Bone marrow (tissue), 2 donors: ENCODE measurements at regions not wholly inside any gene's neighbourhood (a gene's known extent, or its start where the extent isn't known, plus 50 kb on each side); places are given as distances from the start of the nearest gene placed in this dataset.
"Not testable (repeated sequence)": the region's sequence is repeated elsewhere in the genome, so short reads cannot be mapped to it uniquely, and the experiment has no call there.

Experiments used
- DNase-seq, 2 donors: peaks; one replicate each; lab custom pipeline; 2025; lab: John Stamatoyannopoulos, UW

GRCh38 chr16:70014915-70015314, 63.8 kb downstream of the CLEC18A start:
- not testable (repeated sequence) for DNase-seq

GRCh38 chr16:70016751-70017150, 65.6 kb downstream of the CLEC18A start:
- not testable (repeated sequence) for DNase-seq

GRCh38 chr16:70018254-70018653, 67.1 kb downstream of the CLEC18A start:
- peak in 1 of 2 donors; percentile 18 for DNase-seq

GRCh38 chr16:70023207-70023606, 72.1 kb downstream of the CLEC18A start:
- DNase-seq, result not testable (repeated sequence)

GRCh38 chr16:70023956-70024355, 72.8 kb downstream of the CLEC18A start:
- not testable (repeated sequence) for DNase-seq

GRCh38 chr16:70026165-70026854, 75.2 kb downstream of the CLEC18A start:
- DNase-seq, result peak in 1 of 2 donors; percentile 65

GRCh38 chr16:70032906-70033305, 81.2 kb upstream of the PDPR start:
- DNase-seq, result not testable (repeated sequence)

GRCh38 chr16:70037913-70038312, 76.2 kb upstream of the PDPR start:
- DNase-seq, result not testable (repeated sequence)

GRCh38 chr16:70040554-70040953, 73.6 kb upstream of the PDPR start:
- not testable (repeated sequence) for DNase-seq

- not testable (repeated sequence) for DNase-seq
These were observed 70.5 kb upstream of the PDPR start for GRCh38 chr16:70043538-70044067.

GRCh38 chr16:70046560-70046959, 67.6 kb upstream of the PDPR start:
- not testable (repeated sequence) for DNase-seq

GRCh38 chr16:70048083-70048482, 66.0 kb upstream of the PDPR start:
- not testable (repeated sequence) for DNase-seq

- not testable (repeated sequence) for DNase-seq
These were observed 56.1 kb upstream of the PDPR start for GRCh38 chr16:70058056-70058455.

GRCh38 chr16:70059429-70059828, 54.7 kb upstream of the PDPR start:
- DNase-seq, result not testable (repeated sequence)

GRCh38 chr16:70060521-70061027, 53.6 kb upstream of the PDPR start:
- not testable (repeated sequence) for DNase-seq

- not testable (repeated sequence) for DNase-seq
These were observed 52.4 kb upstream of the PDPR start for GRCh38 chr16:70061671-70062218.

- not testable (repeated sequence) for DNase-seq
These were observed 51.2 kb upstream of the PDPR start for GRCh38 chr16:70062947-70063346.
